ENCODE measurements at regions not wholly inside any gene's neighbourhood (a gene's known extent, or its start where the extent isn't known, plus 50 kb on each side); places are given as distances from the start of the nearest gene placed in this dataset.

DNA sequence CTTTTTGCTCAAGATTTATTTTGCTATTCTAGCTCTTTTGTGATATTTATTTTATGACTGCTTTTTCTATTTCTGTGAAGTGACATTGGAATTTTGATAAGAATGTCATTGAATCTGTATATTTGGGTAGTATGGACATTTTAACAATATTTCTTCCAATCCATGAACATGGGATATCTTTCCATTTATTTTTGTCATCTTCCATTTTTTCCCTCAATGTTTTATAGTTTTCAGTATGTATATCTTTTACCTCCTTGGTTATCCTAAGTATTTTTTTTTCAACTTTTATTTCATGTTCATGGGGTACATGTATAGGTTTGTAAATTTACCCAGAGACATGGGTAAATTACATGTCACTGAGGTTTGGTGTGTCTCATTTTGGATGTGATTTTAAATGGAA lies 74.1 kb upstream of the PREP start:
- H3K27me3 ChIP-seq (ENCODE audit: control insufficient read depth in 2 of 2, insufficient read depth in 2 of 2, low read length in 2 of 2) = no peaks in the 10 kb centered on the region
- peaks cover 4 to 15% (median 7%) of the 10 kb centered on the region in 7 donors for H3K9me3 Mint-ChIP-seq

DNA sequence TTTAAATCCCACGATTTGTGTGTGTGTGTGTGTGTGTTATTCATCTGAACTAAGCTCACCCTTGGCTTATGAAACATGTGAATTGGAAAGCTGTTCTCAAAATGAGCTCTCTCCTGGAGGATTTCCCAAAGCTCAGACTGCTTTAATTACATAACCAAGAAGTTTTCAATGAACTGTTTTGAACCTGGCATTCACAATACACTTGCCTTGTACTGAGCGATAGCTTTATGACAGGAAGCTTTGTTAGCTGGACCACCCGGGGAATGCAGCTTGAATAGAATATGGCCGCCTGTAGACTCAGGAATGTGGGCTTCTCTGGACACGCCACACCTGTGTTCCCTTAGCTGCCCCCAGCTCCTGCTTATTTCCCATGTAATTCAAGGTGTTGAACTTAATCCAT lies 71.4 kb upstream of the PREP start:
- Histone ChIP-seq H3K4me1 (ENCODE audit: control insufficient read depth in 1 of 2, insufficient read depth in 2 of 2, low read length in 2 of 2) (no peaks in the 10 kb centered on the region), H3K27ac (ENCODE audit: low read depth in 1 of 2, low read length in 2 of 2) (no peak overlapping the region), H2AFZ (ENCODE audit: insufficient read depth, low read depth, low read length, poor library complexity, severe bottlenecking) (no peak overlapping the region), H3K79me2 (ENCODE audit: insufficient read depth, low read length) (no peaks in the 10 kb centered on the region), H3K9ac (ENCODE audit: insufficient read depth, low read length, poor library complexity, severe bottlenecking) (no peak overlapping the region), H3K27me3 (ENCODE audit: control insufficient read depth in 2 of 2, insufficient read depth in 2 of 2, low read length in 2 of 2) (no peaks in the 10 kb centered on the region), H3K4me3 (replicated peaks in 1 of 3; ENCODE audit: low read depth in 2 of 3, low read length in 3 of 3) (no peak overlapping the region), H4K20me1 (ENCODE audit: insufficient read depth, low read length) (no peaks in the 10 kb centered on the region), H3K36me3 (replicated peaks in 1 of 2; ENCODE audit: control insufficient read depth in 1 of 2, insufficient read depth in 2 of 2, low read length in 2 of 2) (no peaks in the 10 kb centered on the region), H3K9me3 (replicated peaks in 1 of 2; ENCODE audit: control insufficient read depth in 1 of 2, insufficient read depth in 1 of 2, low read length in 2 of 2) (no peaks in the 10 kb centered on the region), H3K4me2 (replicated peaks; ENCODE audit: extremely low read depth, low read length, poor library complexity, severe bottlenecking) (no peak overlapping the region)
- no peaks in the 10 kb centered on the region for H3K36me3 Mint-ChIP-seq
- H3K9me3 Mint-ChIP-seq = peaks cover 4 to 15% (median 7%) of the 10 kb centered on the region in 7 donors
- no peaks in the 10 kb centered on the region for H3K4me1 Mint-ChIP-seq
- peaks cover 0 to 5% (median 1%) of the 10 kb centered on the region in 3 donors for H3K27me3 Mint-ChIP-seq (ENCODE audit: low read depth in 3 of 3)
- no peak for TF ChIP-seq CTCF (IDR thresholded peaks at IDR 0.05)
- no peak overlapping the region for H3K27ac Mint-ChIP-seq
- DNase-seq = no peak
- 95% methylated on average over 4 of the region's 5 CpGs for WGBS (ENCODE audit: insufficient coverage)
- no peak overlapping the region for H3K4me3 Mint-ChIP-seq
- intact Hi-C loops (cut with micrococcal nuclease) = no loop called here

More for the DNA sequence above, 74.1 kb upstream of the PREP start:
- Histone ChIP-seq H3K9ac (ENCODE audit: insufficient read depth, low read length, poor library complexity, severe bottlenecking) (no peak overlapping the region), H4K20me1 (ENCODE audit: insufficient read depth, low read length) (no peaks in the 10 kb centered on the region), H3K4me1 (ENCODE audit: control insufficient read depth in 1 of 2, insufficient read depth in 2 of 2, low read length in 2 of 2) (peaks cover 0 to 1% of the 10 kb centered on the region in 2 donors), H3K36me3 (replicated peaks in 1 of 2; ENCODE audit: control insufficient read depth in 1 of 2, insufficient read depth in 2 of 2, low read length in 2 of 2) (no peaks in the 10 kb centered on the region), H2AFZ (ENCODE audit: insufficient read depth, low read depth, low read length, poor library complexity, severe bottlenecking) (no peak overlapping the region), H3K4me2 (replicated peaks; ENCODE audit: extremely low read depth, low read length, poor library complexity, severe bottlenecking) (no peak overlapping the region), H3K9me3 (replicated peaks in 1 of 2; ENCODE audit: control insufficient read depth in 1 of 2, insufficient read depth in 1 of 2, low read length in 2 of 2) (no peaks in the 10 kb centered on the region), H3K4me3 (replicated peaks in 1 of 3; ENCODE audit: low read depth in 2 of 3, low read length in 3 of 3) (no peak overlapping the region), H3K27ac (ENCODE audit: low read depth in 1 of 2, low read length in 2 of 2) (no peak overlapping the region), H3K79me2 (ENCODE audit: insufficient read depth, low read length) (no peaks in the 10 kb centered on the region)
- Mint-ChIP-seq H3K4me1 (peaks cover 1% of the 10 kb centered on the region), H3K27me3 (ENCODE audit: low read depth in 3 of 3) (peaks cover 1 to 2% (median 2%) of the 10 kb centered on the region in 3 donors), H3K4me3 (no peak overlapping the region), H3K27ac (no peak overlapping the region), H3K36me3 (no peaks in the 10 kb centered on the region)
- intact Hi-C loops (cut with micrococcal nuclease) = no loop called here
- TF ChIP-seq CTCF (IDR thresholded peaks at IDR 0.05) = no peak
- DNase-seq = no peak
